ENCODE measurements at regions not wholly inside any gene's neighbourhood (a gene's known extent, or its start where the extent isn't known, plus 50 kb on each side); places are given as distances from the start of the nearest gene placed in this dataset.

GRCh38 chr13:80235166-80235966 is 105.6 kb downstream of the SPRY2 start:
- TF ChIP-seq GATA2 (IDR thresholded peaks at IDR 0.05; ENCODE audit: low read depth, low read length) (no peak), GATA3 (IDR thresholded peaks at IDR 0.05; ENCODE audit: low read depth, low read length) (no peak)
